PC-9 (cell line): ENCODE measurements at regions not wholly inside any gene's neighbourhood (a gene's known extent, or its start where the extent isn't known, plus 50 kb on each side); places are given as distances from the start of the nearest gene placed in this dataset.

ENCODE experiments used
- CTCF ChIP-seq: fragments of 200-600 bp; sonication (generic); conservative IDR thresholded peaks from 2 replicates; pipeline ENCODE4 v1.6.1; 2017; ENCODE audit warnings: mixed run types, antibody characterized with exemption, mild to moderate bottlenecking, moderate library complexity
- EZH2 ChIP-seq: fragments of 200-600 bp; sonication (generic); IDR thresholded peaks from 2 replicates; pipeline ENCODE4 v1.8.0; 2017; ENCODE audit warnings: antibody characterized with exemption, low read depth

DNA sequence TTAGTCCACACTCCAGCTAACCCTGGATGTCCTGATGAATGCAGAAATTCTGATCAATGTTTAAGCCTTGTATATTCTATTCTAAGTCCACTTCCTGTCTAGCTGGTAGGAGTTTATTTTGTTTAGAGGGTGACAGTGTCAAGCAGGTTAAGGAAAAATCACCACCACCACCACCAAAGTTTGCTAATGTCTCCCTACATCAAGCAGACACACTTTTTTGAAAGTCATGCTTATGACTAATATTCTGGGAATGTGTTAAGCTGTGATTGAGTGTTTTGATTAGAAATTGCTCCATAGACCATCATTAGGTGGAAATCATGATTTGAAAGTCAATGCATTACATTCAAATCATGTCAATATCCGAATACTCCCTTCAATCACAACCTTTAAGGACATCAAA, 1530.1 kb downstream of the MAT2B start:
- TF ChIP-seq CTCF (no peak), EZH2 (no peak)
